CMK (cell line): ENCODE measurements at regions not wholly inside any gene's neighbourhood (a gene's known extent, or its start where the extent isn't known, plus 50 kb on each side); places are given as distances from the start of the nearest gene placed in this dataset.

Source experiments
- DNase-seq: peaks from one replicate; pipeline ENCODE4 v3.0.0-alpha.2; 2010; ENCODE audit warnings: low read depth

DNA sequence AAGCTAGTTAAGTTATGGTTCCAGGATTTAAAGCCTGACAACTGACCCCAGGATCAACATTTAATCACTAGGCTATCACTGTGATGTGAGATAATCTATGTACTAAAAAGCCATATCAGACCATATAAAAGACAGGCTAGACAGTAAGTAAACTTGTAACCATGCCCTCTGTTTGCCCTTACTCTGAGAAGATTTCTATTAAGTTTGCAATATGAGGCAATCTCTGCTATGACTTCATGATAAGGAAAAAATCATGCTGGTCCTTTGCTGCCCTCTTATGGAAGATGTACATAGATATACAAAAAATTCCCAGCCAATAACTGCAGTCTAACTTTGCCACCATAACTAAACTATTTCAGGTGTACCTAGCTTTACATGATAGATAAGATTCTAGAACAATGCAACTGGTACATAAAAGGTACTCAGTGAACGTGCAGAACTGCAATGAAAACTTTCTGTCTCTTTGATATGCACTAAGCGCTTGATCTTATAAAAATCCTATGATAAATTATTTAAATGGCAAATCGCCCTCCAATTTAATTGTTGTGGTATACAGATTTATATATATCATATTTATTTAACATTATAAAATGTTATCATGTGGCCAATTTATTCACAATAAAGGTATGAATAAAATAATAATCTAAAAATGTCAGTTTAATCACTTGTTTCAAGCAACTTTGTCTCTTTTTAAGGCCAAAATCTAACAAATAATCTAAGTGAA lies 70.5 kb downstream of the FAM217A start:
- DNase-seq = no peak

DNA sequence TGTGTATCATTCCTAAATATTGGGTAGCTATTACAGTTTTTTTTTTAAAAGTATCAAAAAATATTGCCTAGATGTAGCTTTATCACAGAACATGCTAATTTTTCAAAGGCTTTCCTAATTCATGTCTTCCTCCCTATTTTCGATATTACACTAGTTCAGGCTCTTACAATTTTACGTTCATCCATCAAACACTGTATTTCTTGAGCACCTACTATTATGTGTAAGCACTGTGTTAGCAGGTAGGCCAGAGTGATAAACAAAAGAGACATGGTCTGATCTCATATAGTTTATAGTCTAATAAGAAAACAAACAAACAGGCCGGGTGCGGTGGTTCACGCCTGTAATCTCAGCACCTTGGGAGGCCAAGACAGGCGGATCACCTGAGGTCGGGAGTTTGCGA lies 69.5 kb downstream of the FAM217A start:
- no peak for DNase-seq

DNA sequence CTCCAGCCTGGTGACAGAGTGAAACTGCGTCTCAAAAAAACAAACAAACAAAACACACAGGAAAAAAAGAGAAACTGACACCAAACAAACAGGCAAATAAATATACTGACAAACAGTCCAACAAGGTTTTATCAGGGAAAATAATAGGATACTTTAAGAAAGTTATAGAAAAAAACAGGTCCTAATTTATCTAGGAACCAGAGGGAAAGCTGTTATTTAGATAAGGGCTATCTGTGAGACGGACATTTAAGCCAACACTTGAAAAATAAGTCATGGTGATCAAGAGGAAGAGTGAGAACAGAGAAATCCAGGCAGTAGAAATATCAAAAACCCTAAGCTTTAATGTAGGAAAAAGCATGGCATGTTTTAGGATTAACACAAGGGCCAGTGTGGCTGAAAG lies 68.9 kb downstream of the FAM217A start:
- no peak for DNase-seq

DNA sequence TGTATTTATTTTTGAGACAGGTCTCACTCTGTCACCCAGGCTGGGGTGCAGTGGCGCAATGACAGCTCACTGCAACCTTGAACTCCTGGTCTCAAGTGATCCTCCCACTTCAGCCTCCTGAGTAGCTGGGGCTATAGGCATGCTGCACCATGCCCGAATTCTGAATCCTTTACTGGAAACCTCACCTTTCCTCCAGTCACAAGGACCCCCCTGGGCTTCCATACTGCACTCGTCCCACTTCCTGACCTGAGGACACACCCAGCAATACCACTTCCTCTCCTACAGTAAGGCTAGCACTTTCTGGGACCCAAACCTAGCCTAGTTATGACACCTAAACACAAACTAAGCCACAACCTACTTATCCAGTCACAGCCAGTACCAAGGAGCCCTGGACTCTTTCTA lies 68.2 kb downstream of the FAM217A start:
- no peak for DNase-seq

DNA sequence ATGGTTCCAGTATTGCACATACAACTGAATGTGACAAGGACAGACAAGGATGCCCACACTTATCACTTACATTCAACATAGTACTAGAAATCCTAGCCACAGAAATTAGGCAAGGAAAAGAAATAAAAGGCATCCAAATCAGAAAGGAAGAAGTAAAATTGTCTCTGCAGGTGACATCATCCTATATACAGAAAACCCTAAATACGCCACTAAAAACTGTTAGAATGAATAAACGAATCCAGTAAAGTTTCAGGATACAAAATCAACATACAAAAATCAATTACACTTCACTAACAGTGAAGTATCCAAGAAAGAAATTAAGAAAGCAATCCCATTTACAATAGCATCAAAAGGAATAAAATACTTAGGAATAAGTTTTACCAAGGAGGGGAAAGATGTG lies 66.1 kb downstream of the FAM217A start:
- DNase-seq = no peak

DNA sequence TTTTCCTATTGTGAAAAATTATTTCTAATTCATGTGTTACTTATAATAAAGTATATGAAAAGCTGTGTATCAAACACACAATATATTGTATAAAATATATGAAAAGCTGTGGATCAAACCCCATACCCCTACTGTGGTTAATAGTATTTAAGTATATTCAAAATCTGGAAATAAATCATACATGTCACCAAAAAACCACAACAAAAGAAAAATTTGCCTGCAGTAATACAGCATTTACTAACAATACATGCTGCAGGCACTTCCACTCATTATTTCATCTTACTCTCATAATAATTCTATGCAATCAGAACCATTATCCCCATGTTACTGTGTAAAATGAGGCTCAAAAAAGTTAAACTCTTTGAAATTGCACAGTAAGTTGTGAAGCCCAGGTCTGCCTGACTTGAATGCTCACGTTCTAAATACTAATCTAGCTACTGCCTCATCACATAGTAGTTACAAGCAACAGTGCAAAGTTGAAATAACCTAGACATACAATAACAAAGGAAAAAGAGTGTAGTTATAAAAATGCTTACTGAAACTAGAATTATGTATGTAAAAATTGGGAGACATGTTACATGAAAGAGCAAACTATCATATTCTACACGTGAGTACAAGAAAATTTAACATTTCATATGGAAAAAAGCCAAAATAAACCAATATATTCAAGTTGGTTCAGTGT lies 61.7 kb downstream of the FAM217A start:
- no peak for DNase-seq

DNA sequence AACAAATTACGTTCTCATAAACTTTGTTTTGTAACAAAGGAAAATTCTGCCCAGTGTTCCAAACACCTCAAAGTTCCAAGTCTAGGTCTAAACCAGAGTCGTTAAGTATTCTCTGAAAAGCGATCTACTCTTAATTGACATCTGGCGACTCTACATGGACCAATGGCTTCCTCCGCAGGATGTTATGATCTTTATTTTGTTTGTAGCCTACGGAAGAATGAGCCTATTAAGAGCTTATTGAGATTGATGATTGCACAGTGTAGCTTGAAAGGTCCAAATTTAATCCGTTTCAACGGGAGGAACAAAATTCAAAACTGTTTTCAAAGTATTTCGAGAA lies 61.1 kb downstream of the FAM217A start:
- no peak for DNase-seq

DNA sequence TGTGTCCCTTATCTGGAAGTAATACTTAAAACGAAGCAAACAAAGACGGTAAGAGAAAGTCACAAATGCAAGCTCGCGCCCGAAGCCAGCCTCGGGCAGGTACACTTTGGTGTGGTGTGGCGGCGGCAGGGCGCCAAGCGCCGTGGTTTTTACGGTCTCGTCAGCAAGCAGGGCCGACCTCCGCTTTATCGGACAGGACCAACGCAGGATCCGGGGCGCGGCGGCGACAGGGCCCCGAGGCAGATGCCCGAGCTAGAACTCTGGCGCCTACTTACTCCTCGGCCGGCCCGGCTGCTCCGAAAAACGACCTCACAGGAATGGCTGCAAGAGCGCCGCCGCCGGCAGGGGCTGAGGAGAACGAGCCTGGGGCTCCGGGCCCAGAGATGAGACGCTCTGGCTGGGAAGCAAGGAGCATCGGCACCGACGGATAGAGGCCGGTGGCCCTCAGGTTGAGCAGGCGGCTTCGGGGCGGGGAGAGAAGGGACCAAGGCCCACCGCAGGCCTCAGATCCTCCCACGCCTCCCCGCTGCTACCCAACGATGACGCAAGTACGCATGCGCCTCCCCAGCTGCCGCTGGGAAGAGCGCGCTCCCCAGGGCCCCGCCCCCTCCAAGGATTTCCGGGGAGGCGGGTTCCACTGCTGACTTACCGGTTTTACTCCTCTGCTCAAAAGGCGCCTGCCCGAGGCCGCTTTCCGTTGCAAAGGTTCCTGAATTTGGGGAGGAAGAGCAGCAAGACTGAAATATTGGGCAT lies 60.6 kb downstream of the FAM217A start:
- DNase-seq = peak; percentile 97
